ENCODE measurements at regions not wholly inside any gene's neighbourhood (a gene's known extent, or its start where the extent isn't known, plus 50 kb on each side); places are given as distances from the start of the nearest gene placed in this dataset.

DNA sequence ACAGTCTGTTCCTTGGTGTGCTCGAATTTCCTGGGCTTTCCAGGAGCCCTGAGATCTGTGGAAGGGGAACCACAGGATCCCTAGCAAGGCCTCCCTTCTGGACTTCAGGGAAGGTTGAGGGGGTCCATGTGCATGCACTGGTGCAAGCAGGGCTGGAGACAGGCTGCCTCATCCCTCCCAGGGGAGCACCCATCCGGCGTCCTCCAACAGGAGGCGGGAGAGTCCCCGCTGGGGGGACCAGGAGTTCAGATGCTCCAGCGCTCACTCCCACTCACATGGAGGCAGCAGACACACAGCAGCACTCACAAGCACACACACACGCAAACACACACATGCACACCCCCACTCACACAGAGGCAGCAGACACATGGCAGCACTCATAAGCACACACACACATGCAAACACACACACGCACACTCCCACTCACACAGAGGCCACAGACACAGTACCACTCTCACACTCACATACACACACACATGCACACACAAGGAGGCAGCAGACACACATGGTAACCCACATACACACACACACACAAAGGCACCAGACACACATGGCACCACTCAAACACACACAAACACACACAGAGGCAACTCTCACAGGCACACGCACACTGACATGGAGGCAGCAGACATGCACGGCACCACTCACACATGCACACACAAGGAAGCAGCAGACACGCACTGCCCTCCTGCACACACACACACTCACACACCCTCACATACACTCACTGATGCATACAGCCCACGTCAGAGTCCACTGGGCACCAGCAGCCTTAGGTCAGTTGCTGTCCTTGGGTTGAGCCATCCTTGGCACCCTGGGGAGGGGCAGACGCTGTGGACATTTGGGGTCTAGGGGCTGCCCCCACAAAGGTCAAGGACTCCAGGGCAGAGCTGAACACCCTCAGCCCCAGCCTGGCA lies 247.0 kb upstream of the PPP2R2D start:
- DNase-seq = no peak

DNA sequence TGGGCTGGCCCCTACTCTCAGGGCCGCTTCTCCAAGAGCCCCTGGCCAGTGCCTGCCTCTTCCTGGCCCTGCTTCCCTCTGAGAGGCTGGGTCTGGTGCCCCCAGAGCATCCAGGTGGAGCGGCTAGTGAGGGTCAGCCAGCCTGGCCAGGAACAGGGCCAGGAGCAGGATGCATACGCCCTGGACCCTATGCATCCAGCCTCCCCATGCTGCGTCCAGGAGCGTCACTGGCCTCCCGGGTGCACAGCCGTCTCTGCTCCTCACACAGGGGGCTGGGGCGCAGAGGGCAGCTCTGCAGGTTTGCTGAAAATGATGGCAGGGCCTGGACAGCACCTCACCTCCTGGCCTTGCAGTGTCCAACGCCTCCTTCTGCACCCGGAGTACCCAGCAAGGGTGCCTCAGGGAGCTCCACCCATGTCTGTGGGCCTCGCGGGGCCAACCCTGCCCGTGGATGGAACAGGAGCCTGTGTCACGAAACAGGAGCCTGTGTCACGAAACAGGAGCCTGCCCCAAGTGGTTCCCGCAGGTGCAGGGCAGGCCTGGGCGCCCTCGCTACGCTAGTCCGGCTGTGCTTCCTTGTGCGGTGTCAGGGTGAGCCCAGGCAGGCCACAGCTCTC lies 246.2 kb upstream of the PPP2R2D start:
- DNase-seq = no peak

DNA sequence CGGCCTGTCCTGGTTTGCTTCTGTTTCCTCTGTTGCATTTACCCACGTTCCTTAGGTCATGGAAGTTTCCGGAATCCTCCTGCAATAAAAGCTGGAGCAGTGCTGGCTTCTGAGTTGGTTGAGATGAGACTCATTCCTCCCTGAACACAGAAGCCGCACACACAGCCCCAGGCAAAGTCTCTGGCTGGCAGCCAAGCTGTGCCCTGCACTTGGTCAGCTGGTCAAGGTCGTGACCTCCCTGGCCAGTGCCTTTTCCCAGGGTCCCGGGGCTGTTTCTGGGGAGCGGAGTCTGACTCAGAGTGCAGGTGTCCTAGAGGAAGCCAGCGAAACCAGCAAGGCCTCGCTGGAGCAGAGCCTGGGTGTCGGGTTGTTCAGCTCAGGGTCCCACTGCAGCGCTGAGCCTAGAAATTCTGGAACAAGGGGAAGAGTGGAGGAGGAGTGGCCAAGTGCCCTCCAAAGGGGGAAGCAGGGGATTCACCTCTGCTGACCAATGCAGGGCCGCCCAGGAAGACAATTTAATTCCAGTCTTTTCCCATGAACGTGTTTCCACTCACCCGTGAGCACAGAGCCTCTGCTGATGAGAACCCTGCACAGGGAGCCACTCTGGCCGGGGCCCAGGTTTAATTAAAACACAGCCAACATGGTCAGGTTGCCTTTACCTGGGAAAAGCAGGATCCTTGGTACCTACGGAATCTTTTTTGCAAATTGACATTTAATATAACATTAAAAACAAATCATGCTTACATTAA lies 245.5 kb upstream of the PPP2R2D start:
- no peak for DNase-seq

DNA sequence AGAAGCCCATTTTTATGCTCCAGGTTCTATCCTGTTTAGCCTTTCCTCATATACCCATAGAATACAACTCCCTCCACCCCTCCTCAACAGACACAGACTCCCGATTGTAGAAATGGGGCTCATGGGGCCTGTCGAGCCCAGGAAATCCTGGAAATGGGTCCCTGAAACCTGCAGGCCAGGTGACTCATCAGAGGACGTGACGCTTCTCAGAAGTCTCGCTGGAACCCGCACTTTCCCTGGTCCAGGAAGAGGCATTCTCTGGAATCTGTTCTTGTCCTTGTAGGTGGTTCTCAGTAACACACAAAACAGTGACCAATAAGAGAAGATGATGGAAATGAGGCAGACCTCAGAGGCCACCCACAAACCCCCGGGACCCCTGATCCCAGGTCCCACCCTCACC lies 244.8 kb upstream of the PPP2R2D start:
- no peak for DNase-seq

DNA sequence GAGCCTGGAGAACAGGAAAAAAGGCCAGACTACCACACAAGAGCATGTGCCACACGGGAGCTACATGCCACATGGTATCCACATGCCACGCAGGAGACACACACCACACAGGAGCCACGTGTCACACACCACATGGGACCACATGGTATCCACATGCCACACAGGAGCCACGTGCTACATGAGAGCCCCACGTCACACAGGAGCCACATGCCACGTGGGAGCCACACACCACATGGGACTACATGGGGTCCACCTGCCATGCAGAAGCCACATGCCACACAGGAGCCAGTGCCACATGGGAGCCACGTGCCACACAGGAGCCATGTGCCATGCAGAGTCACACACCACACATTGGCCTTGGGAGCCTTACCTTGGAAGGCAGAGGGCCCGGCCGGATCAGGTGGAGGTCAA lies 244.4 kb upstream of the PPP2R2D start:
- no peak for DNase-seq

DNA sequence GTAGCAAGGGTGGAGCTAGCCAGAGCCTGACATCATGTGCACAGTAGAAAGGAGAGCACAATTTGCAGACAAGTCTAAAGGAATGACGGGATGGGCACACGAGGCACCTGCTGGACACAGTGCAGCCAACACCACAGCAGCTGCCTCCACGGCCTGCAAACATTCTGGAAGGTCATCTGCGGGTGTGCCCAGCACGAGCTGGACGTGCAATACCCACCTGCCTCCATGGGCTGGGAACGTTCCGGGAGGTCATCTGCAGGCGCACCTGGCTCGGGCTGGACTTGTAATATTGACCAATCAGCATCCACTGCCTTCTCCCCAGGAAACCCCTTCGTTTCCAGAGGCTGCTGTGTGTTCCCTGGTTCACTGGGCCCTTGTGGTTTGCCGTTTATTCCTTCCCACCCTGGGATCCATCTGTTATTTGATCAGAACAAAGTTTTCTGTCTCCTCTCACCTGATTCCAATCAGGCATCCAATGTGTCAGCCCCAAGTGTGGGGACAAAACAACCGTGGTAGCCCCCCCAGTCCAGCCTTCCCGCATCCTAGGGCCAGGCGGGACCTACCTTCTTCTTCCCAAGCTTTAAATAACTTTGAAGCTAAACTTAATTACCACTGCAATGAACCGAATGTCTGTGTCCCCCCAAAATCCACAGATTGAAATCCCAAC lies 243.4 kb upstream of the PPP2R2D start:
- DNase-seq = no peak

DNA sequence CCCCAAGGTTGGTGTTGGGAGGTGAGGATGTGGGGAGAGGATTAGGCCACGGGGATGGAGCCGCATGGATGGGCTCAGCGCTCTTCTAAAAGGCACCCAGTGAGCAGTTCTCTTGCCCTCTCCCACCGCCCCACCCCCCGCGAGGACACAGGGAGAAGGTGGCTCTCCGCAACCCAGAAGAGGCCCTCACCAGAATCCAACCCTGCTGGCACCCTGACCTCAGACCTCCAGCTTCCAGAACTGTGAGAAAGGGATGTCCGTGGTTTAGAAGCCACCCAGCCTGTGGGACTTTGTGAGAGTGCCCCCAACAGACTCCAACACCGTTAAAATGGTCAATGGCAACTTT lies 242.8 kb upstream of the PPP2R2D start:
- no peak for DNase-seq

DNA sequence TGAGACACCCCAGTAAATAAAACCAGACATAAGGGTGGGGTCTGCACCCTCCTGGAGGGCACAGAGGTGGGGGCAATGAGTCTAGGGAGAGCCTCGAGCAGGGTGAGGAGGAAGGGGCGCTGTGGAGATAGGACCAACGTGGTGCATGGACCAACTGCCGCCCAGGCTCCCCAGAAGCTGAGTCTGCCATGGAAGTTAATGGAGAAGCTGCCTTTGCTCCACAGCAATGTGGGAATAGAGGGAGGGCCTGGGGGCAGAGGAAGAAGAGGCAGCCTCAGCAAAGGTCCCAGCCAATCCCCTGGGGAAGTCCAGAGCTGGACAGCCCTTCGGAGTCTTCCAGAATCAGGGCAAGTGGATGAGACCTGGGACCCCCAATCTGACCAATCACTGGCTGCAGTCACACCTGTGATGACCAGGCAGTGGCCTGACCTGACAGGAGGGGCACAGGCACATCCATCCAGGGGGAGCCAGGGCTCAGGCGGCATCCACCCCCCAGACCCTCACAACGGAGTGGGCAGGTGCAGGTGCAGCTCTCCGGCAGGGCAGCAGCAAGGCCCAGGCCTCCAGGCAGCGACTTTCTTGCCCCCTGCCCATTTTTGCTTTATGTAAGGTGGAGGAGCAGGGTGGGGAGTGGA lies 242.2 kb upstream of the PPP2R2D start:
- DNase-seq = no peak

DNA sequence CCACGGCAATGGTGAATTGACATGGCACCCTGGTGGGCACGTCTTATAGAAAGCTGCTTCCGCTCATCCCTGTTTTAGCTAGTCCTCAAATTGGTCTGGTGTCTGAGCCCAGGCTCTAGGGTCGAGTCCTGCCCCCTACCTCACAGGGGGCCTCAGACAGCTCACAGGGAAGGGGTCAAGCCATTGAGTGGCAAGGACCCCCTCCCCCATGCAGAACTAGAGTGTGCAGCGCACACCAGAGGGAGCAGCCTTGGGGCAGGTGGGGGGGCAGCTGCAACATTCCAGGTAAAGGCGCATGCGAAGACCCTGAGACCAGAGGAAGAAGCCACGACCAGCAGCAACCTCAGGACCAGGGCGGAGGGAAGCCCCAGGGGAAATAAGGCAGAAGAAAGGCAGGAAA lies 240.4 kb upstream of the PPP2R2D start:
- no peak for DNase-seq

DNA sequence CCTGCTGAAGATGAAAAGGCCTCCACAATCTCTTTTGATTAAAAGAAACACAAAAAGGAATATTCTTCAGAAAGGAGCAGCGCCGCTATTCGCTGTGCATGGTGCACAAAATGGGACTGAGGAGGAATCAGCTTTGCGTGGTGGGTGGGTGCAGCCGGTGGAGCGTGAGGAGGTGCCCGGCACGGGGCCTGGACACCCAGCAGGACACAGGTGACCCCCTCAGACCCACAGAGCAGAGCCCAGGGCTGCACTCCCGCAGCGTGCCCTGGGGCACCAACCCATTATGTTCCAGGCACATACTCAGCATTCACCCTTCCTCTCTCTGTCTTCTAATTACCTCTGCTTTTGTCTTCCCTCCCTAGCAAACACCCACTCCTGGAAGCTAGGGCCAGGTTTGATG lies 238.0 kb upstream of the PPP2R2D start:
- no peak for DNase-seq

DNA sequence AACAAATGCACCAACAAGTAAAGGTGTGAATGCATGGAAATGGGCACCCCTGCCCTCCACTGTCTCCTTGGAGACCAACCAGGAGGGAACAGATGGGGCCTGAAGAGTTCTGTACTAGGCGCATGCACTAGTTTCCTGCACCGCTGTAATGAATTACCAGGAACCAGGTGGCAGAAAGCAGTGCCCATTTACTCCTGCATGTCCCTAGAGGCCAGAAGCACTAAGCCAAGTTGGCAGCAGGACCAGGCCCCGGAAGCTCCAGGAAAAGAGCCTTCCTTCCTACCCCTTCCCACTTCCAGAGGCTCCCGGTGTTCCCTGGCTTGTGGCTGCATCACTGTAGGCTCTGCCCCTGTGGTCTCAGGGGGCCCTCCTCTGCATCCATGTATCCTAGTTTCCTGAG lies 237.5 kb upstream of the PPP2R2D start:
- no peak for DNase-seq

DNA sequence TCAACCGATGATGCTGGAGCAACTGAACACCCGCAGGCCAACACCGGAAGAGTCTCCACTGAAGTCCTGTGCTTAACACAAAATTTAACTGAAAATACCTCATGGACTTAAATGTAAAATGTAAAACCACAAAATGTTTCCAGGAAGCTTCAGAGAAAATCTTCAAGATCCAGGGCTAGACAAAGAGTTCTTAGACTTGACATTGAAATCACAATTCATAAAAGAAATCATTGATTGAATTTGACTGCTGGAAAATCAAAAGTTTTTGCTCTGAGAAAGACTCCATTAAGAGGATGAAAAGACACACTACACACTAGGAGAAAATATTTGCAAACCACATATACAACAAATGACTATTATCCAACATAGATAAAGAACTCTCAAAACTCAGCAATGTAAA lies 234.7 kb upstream of the PPP2R2D start:
- DNase-seq = no peak

DNA sequence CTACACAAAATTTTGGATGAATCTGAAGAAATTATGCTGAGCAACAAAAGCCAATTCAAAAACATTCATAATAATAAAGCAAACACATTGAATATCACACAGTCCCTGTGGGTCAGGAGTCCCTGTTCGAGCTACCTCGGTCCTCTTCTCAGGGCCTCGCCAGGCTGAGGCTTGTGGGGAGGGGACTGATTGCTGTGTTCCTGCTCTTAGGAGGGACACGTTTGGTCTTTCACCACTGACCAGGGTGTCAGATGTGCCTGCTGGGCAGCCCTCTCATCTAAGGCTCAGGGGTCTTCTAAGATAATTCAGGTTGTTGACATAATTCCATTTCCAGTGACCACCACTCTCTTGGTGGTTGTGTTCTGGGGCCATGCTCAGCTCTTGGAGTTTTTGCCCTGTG lies 233.8 kb upstream of the PPP2R2D start:
- no peak for DNase-seq

DNA sequence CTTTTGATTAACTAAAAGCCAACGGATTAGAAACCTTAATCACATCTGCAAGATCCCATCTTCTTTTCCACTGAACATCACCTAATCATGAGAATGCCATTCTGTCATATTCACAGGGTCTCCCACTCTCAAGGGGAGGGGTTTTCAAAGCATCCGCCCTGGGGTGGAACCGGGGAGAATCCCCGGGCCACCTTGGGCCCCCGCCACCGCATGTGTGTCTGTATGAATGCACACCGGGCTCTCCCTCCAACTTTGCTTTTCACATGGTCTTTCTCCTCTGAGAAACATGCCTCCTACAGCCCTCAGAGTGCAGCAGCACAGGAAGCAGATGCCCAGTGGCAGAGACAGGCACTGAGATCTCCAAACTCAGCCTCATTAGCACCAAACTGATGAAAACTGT lies 233.2 kb upstream of the PPP2R2D start:
- no peak for DNase-seq

DNA sequence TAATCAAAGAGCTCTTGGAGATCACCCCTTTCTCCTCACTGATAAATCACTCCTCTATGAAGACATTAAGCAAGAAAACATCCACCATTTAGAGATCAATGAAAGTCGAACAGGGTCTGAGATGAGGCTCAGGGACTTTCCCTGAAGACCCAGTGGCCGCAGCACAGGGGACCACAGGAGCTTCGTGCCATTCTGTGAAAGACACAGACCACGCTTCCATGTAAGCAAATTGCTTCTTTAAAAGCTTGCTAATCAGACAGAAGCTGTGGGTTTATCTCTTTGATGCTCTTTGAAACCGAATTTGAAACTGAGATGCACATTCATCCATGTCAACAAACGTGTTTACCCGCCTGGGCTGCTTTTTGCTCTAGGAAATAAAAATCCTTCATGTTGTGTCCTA lies 231.9 kb upstream of the PPP2R2D start:
- no peak for DNase-seq

DNA sequence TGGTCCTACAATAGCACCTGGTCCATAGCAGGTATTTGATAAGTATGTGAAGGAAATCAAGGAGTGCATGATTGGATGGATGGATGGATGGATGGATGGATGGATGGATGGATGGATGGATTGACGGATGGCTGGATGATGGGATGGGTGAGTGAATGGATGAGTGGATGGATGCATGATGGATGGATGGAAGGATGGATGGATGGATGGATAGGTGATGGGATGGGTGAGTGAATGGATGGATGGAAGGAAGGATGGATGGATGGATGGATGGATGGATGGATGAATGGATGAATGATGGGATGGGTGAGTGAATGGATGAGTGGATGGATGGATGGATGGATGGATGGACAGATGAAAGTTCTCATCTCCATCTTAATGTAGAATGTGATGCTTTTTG lies 231.0 kb upstream of the PPP2R2D start:
- DNase-seq = no peak

DNA sequence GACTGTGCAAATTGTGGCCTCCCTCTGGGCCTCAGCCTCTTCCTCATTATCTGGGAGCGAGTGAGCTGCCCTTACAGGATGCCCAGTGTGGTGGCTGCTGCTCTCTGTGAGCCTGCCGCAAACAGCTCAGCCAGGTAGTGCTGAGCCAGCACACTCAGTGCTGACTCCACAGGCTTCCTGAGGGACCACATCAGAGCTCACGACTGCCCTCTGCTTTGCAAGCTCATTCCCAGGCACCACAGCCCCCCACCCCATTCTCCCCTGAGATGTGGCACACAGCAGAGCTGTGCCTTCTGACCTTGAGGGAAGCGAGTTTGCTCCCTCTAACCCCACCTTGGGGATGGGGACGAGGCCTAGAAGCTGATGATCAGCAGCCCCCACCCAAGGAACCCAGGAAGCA lies 230.5 kb upstream of the PPP2R2D start:
- no peak for DNase-seq

DNA sequence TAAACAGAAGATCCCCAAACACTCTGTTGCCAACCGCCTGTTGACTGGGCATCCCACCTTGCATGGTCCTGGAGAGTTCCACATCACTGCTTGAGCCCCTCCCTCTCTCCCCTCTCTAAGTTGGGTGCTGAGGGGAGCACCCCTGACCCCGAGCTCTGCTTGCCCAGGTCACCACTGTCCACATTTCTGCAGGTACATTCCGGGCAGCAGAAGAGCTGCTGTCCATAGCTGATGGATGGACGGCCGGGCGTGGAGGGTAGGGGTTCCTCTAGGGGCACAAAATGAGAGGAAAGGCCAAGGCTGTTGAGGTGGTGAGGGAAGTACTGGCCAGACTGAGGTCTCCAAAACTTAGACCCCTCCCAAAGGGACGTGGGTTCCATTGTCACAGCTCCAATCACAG lies 227.4 kb upstream of the PPP2R2D start:
- no peak for DNase-seq

DNA sequence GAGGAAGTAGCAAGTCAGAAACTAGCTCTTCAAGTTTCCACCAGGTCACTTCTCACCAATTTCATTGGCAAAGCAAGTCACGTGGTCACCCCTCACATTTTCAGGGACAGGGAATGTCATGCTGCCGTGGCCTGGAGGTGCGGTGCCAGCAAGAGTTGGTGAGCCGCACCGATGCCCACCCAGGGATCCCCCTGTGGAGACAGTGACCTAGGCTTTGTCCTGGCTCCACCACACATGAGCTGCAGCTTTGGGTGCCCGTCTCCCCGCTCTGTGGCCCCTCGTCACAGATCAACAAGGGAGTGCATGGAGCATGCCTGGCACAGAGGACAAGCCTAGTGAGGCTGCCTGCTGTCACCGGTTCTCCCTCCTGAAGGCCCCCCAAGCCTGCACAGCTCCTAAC lies 226.7 kb upstream of the PPP2R2D start:
- DNase-seq = no peak

DNA sequence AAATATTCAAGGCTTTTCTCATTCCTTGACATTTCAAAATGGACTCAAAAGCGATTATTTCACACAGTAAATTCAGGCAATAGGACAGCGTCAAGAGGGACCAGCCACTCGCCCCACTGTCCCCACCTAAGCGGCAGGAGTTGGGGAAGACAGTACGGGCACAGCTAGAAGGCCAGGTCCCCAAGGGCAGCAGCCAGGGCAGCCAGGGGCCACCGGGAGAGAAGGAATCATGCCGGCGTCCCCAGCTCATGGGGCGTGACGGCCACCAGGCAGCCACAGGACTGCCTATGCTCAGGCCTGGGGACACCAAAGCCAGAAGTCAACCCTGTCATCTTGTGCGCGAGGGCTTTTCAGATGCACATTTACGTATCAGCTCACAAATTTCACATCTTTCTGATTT lies 225.7 kb upstream of the PPP2R2D start:
- no peak for DNase-seq

DNA sequence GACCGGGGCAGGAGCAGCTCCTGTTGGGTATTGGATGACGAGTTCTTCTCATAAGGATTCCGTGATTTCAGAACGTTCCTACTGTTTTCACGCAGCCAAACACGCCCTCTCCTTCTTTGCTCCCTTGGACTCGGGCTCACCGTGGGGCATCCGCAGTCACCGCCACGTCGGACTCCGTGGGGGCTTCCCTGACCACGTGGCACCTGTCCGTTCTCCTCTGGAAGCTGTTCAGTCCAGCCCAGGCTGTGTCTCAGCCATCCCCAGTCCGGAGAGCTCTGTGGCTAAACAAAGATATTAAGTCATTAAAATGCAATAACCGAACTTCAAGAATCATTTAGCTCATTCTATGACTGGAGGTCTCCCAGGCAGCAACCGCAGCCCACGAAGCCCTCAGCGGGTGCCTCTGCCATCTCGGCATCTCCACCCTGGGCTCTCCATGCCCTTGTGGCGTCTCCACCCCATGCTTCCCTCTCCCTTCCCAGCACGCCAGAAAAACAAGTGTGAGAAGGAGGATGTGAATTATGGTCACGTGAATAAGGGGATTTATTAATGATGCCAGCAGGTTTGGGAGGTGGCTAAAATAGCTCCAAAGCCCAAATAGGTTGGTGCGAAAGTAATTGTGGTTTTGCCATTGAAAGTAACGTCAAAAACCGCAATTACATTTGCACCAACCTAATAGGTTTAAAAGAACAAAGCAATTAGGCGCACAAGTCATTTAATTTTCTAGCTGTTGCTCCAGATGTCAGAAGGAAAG lies 224.6 kb upstream of the PPP2R2D start:
- DNase-seq = no peak

DNA sequence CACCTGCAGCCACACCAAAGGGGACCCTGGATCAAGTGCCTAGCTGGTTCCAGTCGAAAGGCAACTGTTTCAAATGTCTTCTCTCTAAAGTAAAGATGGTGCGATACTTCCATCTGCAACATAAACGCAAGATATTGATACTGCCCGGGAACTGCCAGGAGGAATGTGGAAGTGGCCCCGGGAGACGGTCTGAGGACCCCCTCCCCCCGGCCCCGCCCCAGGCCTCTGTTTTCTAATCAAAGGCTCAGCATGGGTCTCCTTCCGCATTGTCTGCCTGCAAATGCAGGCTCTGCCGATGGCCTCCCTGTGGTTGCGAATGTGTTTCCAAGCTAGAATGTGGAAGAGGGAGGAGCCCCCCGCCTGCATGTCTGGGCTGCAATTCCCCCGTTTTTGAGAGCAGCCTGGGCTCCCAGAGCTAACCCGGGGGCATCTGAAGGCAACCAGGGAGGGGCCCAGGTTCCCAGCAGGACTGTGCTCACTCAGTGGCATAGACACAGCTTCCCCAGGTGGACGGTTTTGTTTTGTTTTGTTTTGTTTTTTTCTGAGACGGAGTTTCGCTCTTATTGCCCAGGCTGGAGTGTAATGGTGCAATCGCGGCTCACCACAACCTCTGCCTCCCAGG lies 223.9 kb upstream of the PPP2R2D start:
- DNase-seq = no peak
